Stomach (tissue), 4 donors: ENCODE measurements at regions not wholly inside any gene's neighbourhood (a gene's known extent, or its start where the extent isn't known, plus 50 kb on each side); places are given as distances from the start of the nearest gene placed in this dataset.

Source experiments
- EP300 ChIP-seq: sonication (generic); formaldehyde crosslinking; IDR thresholded peaks from one replicate; pipeline ENCODE4 v1.6.1; 2017; ENCODE audit warnings: antibody characterized with exemption
- POLR2A ChIP-seq, 4 donors: fragments of 450-650 bp; IDR thresholded peaks; one replicate each; pipeline ENCODE4 v1.6.1; 2016; ENCODE audit warnings: antibody characterized with exemption in 4 of 4, control low read depth in 2 of 4, mild to moderate bottlenecking in 1 of 4, moderate library complexity in 1 of 4
- POLR2AphosphoS5 ChIP-seq, 3 donors: sonication (generic); formaldehyde crosslinking; IDR thresholded peaks; one replicate each; pipeline ENCODE4 v1.6.1; 2016; ENCODE audit warnings: antibody characterized with exemption in 3 of 3

DNA sequence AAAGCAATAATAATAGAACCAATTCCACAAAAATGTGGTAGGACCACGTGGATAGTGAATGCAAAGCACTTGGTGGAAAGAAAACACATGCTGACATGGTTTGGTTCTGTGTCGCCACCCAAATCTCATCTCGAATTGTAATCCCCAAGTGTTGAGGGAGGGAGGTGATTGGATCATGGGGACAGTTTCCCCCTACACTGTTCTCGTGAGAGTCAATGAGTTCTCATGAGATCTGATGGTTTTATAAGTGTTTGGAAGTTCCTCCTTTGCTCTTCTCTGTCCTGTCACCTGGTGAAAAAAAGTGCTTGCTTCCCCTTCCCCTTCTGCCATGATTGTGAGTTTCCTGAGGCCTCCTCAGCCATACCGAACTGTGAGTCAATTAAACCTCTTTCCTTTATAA is 421.9 kb upstream of the CADM1 start:
- TF ChIP-seq POLR2A (IDR thresholded peaks at IDR 0.05): no peak
- TF ChIP-seq EP300: no peak
- TF ChIP-seq POLR2AphosphoS5 (IDR thresholded peaks at IDR 0.05): no peak
